ENCODE measurements at regions not wholly inside any gene's neighbourhood (a gene's known extent, or its start where the extent isn't known, plus 50 kb on each side); places are given as distances from the start of the nearest gene placed in this dataset.

DNA sequence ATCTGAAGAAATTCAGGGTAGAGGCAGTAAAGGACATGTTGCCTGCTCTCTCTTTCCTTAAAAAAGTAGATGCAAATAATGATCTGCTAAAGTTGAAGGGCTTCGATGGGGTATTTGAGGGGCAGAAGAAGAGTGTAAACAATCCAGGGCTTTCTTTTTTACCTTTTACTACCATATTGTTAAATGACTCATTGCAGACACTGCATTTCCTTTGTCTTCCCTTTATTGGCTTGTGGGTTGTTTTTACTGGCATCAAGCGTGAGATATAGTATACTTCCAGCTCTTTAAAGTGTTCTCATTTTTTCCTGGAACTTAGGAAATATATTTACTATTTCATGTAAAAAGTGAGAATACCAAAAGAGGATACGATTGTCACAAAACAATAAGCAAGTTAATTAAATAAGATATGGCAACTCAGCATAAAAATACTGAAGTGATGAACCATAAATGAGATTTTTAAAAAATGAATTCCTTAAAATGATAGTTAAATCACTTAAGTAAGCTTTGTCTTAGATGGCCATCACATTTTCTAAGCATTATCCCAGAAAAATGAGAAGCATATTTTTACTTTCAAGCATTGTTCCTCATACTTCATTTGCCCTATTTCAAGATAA lies 72.3 kb upstream of the KRAS start:
- no peak for TF ChIP-seq POLR2A (IDR thresholded peaks at IDR 0.05)
- TF ChIP-seq, protein P1, sequence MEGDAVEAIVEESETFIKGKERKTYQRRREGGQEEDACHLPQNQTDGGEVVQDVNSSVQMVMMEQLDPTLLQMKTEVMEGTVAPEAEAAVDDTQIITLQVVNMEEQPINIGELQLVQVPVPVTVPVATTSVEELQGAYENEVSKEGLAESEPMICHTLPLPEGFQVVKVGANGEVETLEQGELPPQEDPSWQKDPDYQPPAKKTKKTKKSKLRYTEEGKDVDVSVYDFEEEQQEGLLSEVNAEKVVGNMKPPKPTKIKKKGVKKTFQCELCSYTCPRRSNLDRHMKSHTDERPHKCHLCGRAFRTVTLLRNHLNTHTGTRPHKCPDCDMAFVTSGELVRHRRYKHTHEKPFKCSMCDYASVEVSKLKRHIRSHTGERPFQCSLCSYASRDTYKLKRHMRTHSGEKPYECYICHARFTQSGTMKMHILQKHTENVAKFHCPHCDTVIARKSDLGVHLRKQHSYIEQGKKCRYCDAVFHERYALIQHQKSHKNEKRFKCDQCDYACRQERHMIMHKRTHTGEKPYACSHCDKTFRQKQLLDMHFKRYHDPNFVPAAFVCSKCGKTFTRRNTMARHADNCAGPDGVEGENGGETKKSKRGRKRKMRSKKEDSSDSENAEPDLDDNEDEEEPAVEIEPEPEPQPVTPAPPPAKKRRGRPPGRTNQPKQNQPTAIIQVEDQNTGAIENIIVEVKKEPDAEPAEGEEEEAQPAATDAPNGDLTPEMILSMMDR (IDR thresholded peaks at IDR 0.05 in 4 of 5, conservative IDR thresholded peaks at IDR 0.05 in 1 of 5) = no peak

Data from gastrocnemius medialis (tissue), 4 donors.